IMR-90 (cell line): ENCODE measurements at regions not wholly inside any gene's neighbourhood (a gene's known extent, or its start where the extent isn't known, plus 50 kb on each side); places are given as distances from the start of the nearest gene placed in this dataset.

ENCODE experiments used
- BHLHE40 ChIP-seq: fragments of 150-350 bp; IDR thresholded peaks from 2 replicates; pipeline ENCODE4 v1.6.1; 2016; ENCODE audit warnings: mild to moderate bottlenecking, low read depth, low read length
- CTCF ChIP-seq: conservative IDR thresholded peaks from 2 replicates; pipeline ENCODE4 v1.5.1; 2012; ENCODE audit warnings: mild to moderate bottlenecking, low read depth, low read length, improper control_type of control experiment
- ELK1 ChIP-seq: fragments of 150-350 bp; IDR thresholded peaks from 2 replicates; pipeline ENCODE4 v1.6.1; 2016; ENCODE audit warnings: low read depth, mild to moderate bottlenecking, low read length, moderate library complexity, borderline replicate concordance
- FOS ChIP-seq: fragments of 150-350 bp; IDR thresholded peaks from 2 replicates; pipeline ENCODE4 v1.6.1; 2016; ENCODE audit warnings: low read depth, low read length
- MAFK ChIP-seq: IDR thresholded peaks from 2 replicates; pipeline ENCODE4 v1.6.1; 2012; ENCODE audit warnings: low read depth, low read length, improper control_type of control experiment
- MXI1 ChIP-seq: IDR thresholded peaks from 2 replicates; pipeline ENCODE4 v1.6.1; 2012; ENCODE audit warnings: low read depth, mild to moderate bottlenecking, low read length, moderate library complexity, borderline replicate concordance
- POLR2A ChIP-seq: IDR thresholded peaks from 2 replicates; pipeline ENCODE4 v1.6.1; 2012; ENCODE audit warnings: mild to moderate bottlenecking, low read depth, low read length
- RAD21 ChIP-seq: IDR thresholded peaks from 2 replicates; pipeline ENCODE4 v1.6.1; 2012; ENCODE audit warnings: low read length, improper control_type of control experiment
- RCOR1 ChIP-seq: IDR thresholded peaks from 2 replicates; pipeline ENCODE4 v1.6.1; 2012; ENCODE audit warnings: mild to moderate bottlenecking, low read length, improper control_type of control experiment; ENCODE audit not compliant: insufficient replicate concordance
- RFX5 ChIP-seq: IDR thresholded peaks from 2 replicates; pipeline ENCODE4 v1.8.0; 2012; ENCODE audit warnings: low read depth, mild to moderate bottlenecking, low read length, moderate library complexity
- SMC3 ChIP-seq: fragments of 150-350 bp; IDR thresholded peaks from 2 replicates; pipeline ENCODE4 v1.6.1; 2016; ENCODE audit warnings: low read depth, mild to moderate bottlenecking, antibody characterized with exemption, low read length, moderate library complexity
- TF ChIP-seq, protein P1 (sequence below): fragments of 150-350 bp; IDR thresholded peaks from 2 replicates; pipeline ENCODE4 v1.6.1; 2017; ENCODE audit warnings: mild to moderate bottlenecking, antibody characterized with exemption, low read length, low read depth

DNA sequence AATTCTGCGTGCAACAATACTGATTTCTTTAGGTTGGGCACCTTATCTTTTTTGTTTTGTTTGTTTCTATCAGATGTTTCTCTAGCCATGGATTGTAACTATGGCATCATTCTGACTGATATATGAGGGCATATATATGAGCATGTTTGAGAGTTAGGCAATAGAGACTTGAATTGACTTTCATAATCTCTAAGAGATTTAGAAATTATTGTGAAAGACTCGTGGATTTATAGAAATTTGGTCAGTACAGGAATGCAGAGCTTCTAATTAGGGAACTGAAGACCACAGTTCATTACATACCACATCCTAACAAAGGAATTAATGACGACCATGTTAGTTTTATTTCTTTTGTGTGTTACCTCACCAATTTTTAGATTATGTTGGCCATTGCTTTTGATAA is 546.0 kb upstream of the GRAMD2B start:
- TF ChIP-seq CTCF = no peak
- no peak for TF ChIP-seq FOS
- no peak for TF ChIP-seq POLR2A
- no peak for TF ChIP-seq RAD21
- no peak for TF ChIP-seq SMC3
- TF ChIP-seq ELK1 = no peak
- TF ChIP-seq MXI1 = no peak
- TF ChIP-seq MAFK = no peak
- TF ChIP-seq RCOR1 = no peak
- TF ChIP-seq, protein P1, sequence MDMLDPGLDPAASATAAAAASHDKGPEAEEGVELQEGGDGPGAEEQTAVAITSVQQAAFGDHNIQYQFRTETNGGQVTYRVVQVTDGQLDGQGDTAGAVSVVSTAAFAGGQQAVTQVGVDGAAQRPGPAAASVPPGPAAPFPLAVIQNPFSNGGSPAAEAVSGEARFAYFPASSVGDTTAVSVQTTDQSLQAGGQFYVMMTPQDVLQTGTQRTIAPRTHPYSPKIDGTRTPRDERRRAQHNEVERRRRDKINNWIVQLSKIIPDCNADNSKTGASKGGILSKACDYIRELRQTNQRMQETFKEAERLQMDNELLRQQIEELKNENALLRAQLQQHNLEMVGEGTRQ = no peak
- TF ChIP-seq BHLHE40 = no peak
- no peak for TF ChIP-seq RFX5
